Mesodermal cell (in vitro differentiated cells): ENCODE measurements at regions not wholly inside any gene's neighbourhood (a gene's known extent, or its start where the extent isn't known, plus 50 kb on each side); places are given as distances from the start of the nearest gene placed in this dataset.

Experiments
- H3K27ac ChIP-seq: 2 replicates; pipeline ENCODE4 v1.7.0; 2013; ENCODE audit warnings: mild to moderate bottlenecking, low read depth, low read length, moderate library complexity; ENCODE audit not compliant: severe bottlenecking
- H3K36me3 ChIP-seq: 2 replicates; pipeline ENCODE4 v1.7.1; 2013; ENCODE audit warnings: mild to moderate bottlenecking, low read length, moderate library complexity; ENCODE audit not compliant: control insufficient read depth, insufficient read depth
- H3K4me1 ChIP-seq: one replicate; pipeline ENCODE4 v1.7.1; 2013; ENCODE audit warnings: mild to moderate bottlenecking, low read length; ENCODE audit not compliant: insufficient read depth, control insufficient read depth, poor library complexity, severe bottlenecking
- H3K4me3 ChIP-seq: 2 replicates; pipeline ENCODE4 v1.7.0; 2013; ENCODE audit warnings: low read length, control low read depth, mild to moderate bottlenecking; ENCODE audit not compliant: insufficient read depth, poor library complexity, severe bottlenecking; ENCODE audit errors: extremely low read depth
- H3K9me3 ChIP-seq: 2 replicates; pipeline ENCODE4 v1.7.1; 2013; ENCODE audit warnings: mild to moderate bottlenecking, low read length, moderate library complexity; ENCODE audit not compliant: control insufficient read depth
- WGBS, 2 experiments: methylation state at CpG; one replicate each; pipeline ENCODE4 v1.1.5; 2013; ENCODE audit warnings: missing lambda C conversion rate in 2 of 2; ENCODE audit not compliant: insufficient coverage in 2 of 2; 5-methylcytosine and 5-hydroxymethylcytosine counted together

- peaks cover 3% of the 10 kb centered on the region for H3K4me1 ChIP-seq
- H3K27ac ChIP-seq: no peak overlapping the region
- H3K4me3 ChIP-seq: no peak overlapping the region
- no CpG with 5 or more reads among the region's 1 CpG for WGBS, 2 experiments
- no peaks in the 10 kb centered on the region for H3K36me3 ChIP-seq
- H3K9me3 ChIP-seq: peaks cover 2% of the 10 kb centered on the region
Measured at GRCh38 chr7:16999541-17000267, 117.9 kb upstream of the AGR3 start.

- Histone ChIP-seq H3K4me1 (no peaks in the 10 kb centered on the region), H3K9me3 (no peaks in the 10 kb centered on the region), H3K4me3 (no peak overlapping the region), H3K27ac (no peak overlapping the region), H3K36me3 (no peaks in the 10 kb centered on the region)
- 91% methylated on average over 3 of the region's 4 CpGs; no CpG with 5 or more reads in 1 of the 2 experiments for WGBS, 2 experiments
Measured at GRCh38 chr7:17005271-17005670, 123.5 kb upstream of the AGR3 start.

DNA sequence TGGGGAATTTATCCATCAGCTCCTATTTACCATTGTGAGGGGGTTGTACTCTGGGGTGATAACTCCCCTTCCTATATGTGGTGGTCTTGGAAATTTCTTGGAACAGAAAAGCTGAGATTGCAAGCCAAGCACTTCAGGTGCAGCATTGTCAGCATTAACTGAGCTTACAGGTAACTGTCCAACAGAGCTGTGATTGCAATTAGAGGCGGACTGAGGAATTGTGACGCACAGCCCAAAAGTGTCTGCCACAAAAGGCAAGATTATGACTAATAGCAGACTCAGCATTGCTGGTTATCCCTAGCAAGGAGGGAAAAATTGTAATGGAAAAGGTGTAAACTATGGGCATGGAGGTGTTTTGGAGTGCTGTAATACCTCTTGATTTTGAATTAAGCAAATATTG is 126.1 kb upstream of the AGR3 start:
- H3K9me3 ChIP-seq: no peaks in the 10 kb centered on the region
- no peak overlapping the region for H3K4me3 ChIP-seq
- no peak overlapping the region for H3K27ac ChIP-seq
- no peaks in the 10 kb centered on the region for H3K36me3 ChIP-seq
- no peaks in the 10 kb centered on the region for H3K4me1 ChIP-seq
- WGBS, 2 experiments: 91 to 100% methylated on average over 2 of the region's 2 CpGs

GRCh38 chr7:17009007-17009719 is 127.4 kb upstream of the AGR3 start:
- 80 to 83% methylated on average over 1 to 3 of the region's 4 CpGs for WGBS, 2 experiments
- Histone ChIP-seq H3K9me3 (no peaks in the 10 kb centered on the region), H3K27ac (no peak overlapping the region), H3K36me3 (no peaks in the 10 kb centered on the region), H3K4me3 (no peak overlapping the region), H3K4me1 (no peaks in the 10 kb centered on the region)

GRCh38 chr7:17009933-17010332 is 128.2 kb upstream of the AGR3 start:
- Histone ChIP-seq H3K4me1 (no peaks in the 10 kb centered on the region), H3K9me3 (no peaks in the 10 kb centered on the region), H3K4me3 (no peak overlapping the region), H3K27ac (no peak overlapping the region), H3K36me3 (no peaks in the 10 kb centered on the region)
- no CpG with 5 or more reads among the region's 1 CpG for WGBS, 2 experiments

GRCh38 chr7:17010637-17011300 is 129.0 kb upstream of the AGR3 start:
- Histone ChIP-seq H3K27ac (no peak overlapping the region), H3K9me3 (no peaks in the 10 kb centered on the region), H3K4me3 (no peak overlapping the region), H3K4me1 (no peaks in the 10 kb centered on the region), H3K36me3 (no peaks in the 10 kb centered on the region)
- 86% methylated on average over 2 of the region's 2 CpGs; no CpG with 5 or more reads in 1 of the 2 experiments for WGBS, 2 experiments

- Histone ChIP-seq H3K36me3 (no peaks in the 10 kb centered on the region), H3K4me1 (peaks cover 6% of the 10 kb centered on the region)
- WGBS, 2 experiments: 90 to 100% methylated on average over 2 to 3 of the region's 3 CpGs
Measured at GRCh38 chr7:17013204-17013603, 131.4 kb upstream of the AGR3 start.

GRCh38 chr7:17014686-17015085 is 132.9 kb upstream of the AGR3 start:
- no peak overlapping the region for H3K27ac ChIP-seq
- WGBS, 2 experiments: 93 to 100% methylated on average over 4 to 5 of the region's 8 CpGs

More at GRCh38 chr7:17013204-17013603, 131.4 kb upstream of the AGR3 start:
- no peaks in the 10 kb centered on the region for H3K9me3 ChIP-seq
- H3K4me3 ChIP-seq: no peak overlapping the region
- no peak overlapping the region for H3K27ac ChIP-seq

DNA sequence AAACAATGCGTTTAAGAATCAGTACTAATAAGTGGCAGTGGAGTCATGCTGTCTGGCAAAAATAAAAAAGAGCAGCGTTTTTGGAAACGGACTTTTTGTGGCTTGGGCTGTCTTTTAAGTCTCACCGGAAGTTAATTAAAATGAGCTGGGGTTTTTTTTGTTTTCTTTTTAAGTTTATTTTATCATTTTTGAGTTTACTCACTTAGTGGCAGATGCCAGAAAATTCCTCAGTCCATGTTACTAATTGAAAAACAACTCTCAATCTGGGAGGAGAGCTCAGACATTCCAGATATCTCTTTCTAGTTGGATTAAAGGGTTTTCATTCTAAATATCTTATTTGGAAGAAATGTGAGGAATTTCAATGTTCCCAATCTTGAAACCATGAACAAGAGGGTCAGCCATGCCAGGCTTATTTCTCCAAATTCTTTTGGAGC is 133.8 kb upstream of the AGR3 start:
- Histone ChIP-seq H3K4me1 (peaks cover 6% of the 10 kb centered on the region), H3K27ac (peak overlapping the region; percentile 64), H3K4me3 (no peak overlapping the region), H3K9me3 (no peaks in the 10 kb centered on the region), H3K36me3 (no peaks in the 10 kb centered on the region)
- WGBS, 2 experiments: 93 to 95% methylated on average over 3 to 4 of the region's 4 CpGs

More at GRCh38 chr7:17014686-17015085, 132.9 kb upstream of the AGR3 start:
- Histone ChIP-seq H3K4me1 (peaks cover 6% of the 10 kb centered on the region), H3K4me3 (no peak overlapping the region), H3K9me3 (no peaks in the 10 kb centered on the region), H3K36me3 (no peaks in the 10 kb centered on the region)

DNA sequence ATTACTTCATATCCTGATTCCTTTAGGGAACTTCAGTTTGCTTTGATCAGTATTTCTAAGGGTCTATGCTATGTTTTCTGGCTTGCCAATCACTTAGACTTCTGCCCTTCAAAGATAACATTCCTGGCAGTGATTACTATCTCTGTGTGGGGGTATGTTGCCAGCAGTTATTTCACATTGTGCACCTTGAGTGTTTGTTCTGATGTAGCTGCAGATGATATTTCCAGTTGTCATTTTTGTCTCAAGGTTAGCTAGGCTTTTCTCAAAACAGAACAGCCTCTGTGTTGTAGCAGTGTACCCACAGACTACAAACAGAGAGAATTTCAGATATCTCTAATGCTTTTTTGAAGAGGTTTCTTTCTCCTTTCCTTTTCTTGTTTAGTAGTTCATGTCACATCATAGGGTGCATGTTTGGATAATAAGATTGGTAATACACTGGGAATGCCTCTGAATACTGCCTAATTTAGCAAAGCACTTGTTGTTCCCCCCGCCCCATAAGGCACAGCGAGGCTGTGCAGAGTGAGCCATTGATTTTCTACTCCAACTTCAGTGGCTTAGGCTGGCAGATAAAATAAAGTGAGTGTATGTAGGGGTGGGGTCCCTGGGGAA is 134.7 kb upstream of the AGR3 start:
- H3K27ac ChIP-seq: no peak overlapping the region
- peaks cover 6% of the 10 kb centered on the region for H3K4me1 ChIP-seq
- H3K9me3 ChIP-seq: no peaks in the 10 kb centered on the region
- 100% methylated on average over 2 of the region's 2 CpGs; no CpG with 5 or more reads in 1 of the 2 experiments for WGBS, 2 experiments
- no peaks in the 10 kb centered on the region for H3K36me3 ChIP-seq
- no peak overlapping the region for H3K4me3 ChIP-seq
